GM18517 (cell line): ENCODE measurements at regions not wholly inside any gene's neighbourhood (a gene's known extent, or its start where the extent isn't known, plus 50 kb on each side); places are given as distances from the start of the nearest gene placed in this dataset.

Experiments used
- ATAC-seq: cut with Tn5 transposase; IDR thresholded peaks from one replicate; pipeline ENCODE4 v1.9.1; 2021; ENCODE audit warnings: mild to moderate bottlenecking, moderate library complexity; ENCODE audit not compliant: unreplicated experiment

- ATAC-seq, result no peak
Observed at GRCh38 chr12:61676520-61676919, 583.7 kb upstream of the USP15 start.

DNA sequence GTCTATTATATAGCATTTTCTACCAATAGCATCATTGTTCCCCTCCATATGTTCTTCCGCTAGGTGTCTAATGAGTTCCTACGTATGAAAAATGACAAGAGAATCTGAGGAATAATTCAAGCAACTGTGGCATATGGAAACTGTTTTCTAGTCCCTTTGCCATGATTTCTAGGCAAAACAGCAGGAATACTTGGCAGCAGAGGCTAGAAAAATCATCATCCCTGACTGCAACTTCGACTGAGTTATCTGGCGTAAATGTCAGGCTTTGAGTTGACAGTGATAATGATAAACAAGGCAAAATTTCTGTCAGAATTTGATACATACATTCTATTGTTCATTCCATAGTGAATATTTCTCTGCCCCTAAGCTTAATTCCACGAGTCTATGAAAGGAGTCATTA, 572.8 kb upstream of the USP15 start:
- ATAC-seq, result no peak

DNA sequence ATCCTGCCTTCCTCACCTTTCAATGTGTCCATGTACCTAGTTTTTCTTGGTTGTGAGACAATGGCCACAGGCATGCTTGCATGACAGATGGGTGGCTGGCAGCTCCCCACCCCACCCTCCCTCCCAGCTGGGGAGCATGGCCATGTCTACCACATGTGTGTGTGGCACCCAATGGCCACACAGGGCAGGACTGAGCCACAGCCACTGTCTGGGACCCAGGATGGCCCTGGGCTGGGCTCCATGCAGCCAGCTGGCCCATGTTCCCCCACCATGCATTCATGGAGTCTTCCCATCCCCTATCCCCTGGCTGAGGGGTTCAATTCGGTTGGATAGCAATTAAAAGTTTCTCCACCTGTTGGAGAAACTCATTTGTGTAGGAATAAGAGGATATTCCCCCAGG, 566.0 kb upstream of the USP15 start:
- no peak for ATAC-seq

- no peak for ATAC-seq
Observed at GRCh38 chr12:61701471-61701870, 558.7 kb upstream of the USP15 start.

GRCh38 chr12:61706783-61707182, 553.4 kb upstream of the USP15 start:
- no peak for ATAC-seq

- no peak for ATAC-seq
Observed at GRCh38 chr12:61713121-61713520, 547.1 kb upstream of the USP15 start.

GRCh38 chr12:61717986-61718385, 542.2 kb upstream of the USP15 start:
- no peak for ATAC-seq

GRCh38 chr12:61739925-61740324, 520.3 kb upstream of the USP15 start:
- ATAC-seq, result no peak

- no peak for ATAC-seq
Observed at GRCh38 chr12:61750604-61751003, 509.6 kb upstream of the USP15 start.

- no peak for ATAC-seq
Observed at GRCh38 chr12:61754214-61754613, 506.0 kb upstream of the USP15 start.

GRCh38 chr12:61757831-61758505, 502.2 kb upstream of the USP15 start:
- no peak for ATAC-seq

- no peak for ATAC-seq
Observed at GRCh38 chr12:61758661-61759060, 501.5 kb upstream of the USP15 start.

GRCh38 chr12:61765926-61766325, 494.3 kb upstream of the USP15 start:
- ATAC-seq, result no peak

DNA sequence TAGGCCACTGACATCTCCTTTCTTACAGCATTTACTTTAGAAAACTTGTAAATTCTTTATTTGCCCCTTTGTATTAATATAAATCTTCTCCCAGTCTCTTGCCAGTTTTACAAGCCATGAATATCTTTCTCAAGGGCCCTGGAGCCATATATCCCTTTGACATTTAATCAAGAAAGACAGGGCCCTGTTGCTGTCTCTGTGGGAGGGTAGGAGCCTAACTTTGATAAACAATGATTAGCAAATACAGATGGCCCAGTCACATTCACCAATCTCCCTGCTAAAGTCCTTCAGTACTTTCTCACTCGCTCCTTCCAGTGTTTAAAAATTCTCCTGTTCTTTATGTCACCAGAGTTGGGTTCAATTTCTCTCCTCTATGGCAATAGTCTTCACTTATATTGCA, 479.8 kb upstream of the USP15 start:
- no peak for ATAC-seq

GRCh38 chr12:61781021-61781581, 479.1 kb upstream of the USP15 start:
- no peak for ATAC-seq

GRCh38 chr12:61796846-61797245, 463.4 kb upstream of the USP15 start:
- no peak for ATAC-seq

DNA sequence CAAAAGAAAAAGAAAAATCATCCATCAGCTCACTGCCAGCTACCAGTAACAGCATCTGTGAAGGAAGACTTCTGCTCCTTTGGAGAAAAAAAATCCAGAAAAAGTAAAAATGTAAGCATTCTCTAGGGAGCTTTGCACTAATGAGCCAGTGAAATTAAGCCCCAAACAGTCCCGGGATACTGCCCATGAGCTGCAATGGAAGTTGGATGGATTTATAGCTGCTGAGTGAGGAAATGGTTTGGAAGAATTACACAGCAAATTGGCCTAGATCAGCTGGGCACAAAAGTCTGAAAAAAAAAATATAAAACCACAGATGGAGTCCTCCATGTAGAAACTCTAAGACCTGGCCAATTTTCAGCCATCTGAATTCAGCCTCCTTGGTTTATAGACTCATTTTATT, 462.9 kb upstream of the USP15 start:
- no peak for ATAC-seq

DNA sequence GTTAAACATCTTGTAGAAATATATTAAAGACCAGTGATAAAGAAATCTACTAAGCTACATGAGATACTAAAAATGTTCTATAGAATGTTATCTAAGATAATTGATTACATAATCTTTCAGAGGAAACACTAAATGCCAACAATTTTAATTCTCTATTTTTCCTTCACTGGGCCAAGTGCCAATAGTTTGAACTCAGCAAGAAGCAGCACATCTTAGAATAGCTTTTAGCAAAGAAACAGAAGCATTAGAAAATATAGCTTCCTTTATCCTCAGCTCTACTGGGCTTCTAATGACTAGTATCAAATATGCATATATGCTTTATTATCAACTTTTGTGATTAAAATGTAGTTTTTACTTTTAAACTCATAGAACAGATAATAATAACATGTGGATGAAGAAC, 461.4 kb upstream of the USP15 start:
- no peak for ATAC-seq

DNA sequence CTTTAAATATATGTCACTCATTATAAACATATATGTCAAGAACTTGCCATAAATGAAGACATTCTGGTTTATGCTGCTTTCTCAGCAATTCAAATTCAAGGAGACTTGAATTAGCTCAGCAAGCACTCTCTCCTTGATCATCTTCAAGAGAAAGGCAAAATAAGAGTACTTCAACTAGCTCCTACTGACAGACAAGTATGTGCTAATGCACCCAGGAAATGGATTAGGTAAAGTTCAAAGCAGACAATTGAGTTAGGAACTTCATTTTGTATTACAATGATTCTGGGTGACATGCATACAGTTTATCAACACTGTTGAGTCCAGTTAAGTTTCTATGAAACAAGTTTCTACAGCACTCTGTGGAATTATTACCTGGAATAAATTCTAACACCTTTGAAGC, 455.9 kb upstream of the USP15 start:
- no peak for ATAC-seq

GRCh38 chr12:61808856-61809255, 451.3 kb upstream of the USP15 start:
- no peak for ATAC-seq

DNA sequence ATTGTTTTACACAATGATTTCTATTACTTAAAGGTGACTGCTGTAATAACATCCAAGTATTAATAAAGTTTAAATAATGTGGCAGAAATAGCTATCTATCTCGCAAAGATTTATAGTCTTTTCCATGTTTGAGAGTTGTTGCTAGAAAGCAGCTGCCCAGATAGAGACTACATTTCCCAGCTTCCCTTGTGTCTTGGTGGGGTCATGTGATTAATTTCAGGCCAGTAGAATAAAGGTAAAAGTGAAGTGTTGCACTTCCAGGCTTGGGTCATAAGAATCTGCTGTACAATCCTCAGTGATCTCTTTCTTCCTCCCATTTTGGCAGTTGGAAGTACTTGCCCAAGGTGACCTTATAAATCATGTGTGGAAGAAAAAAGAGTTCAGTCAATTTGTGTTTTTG, 449.7 kb upstream of the USP15 start:
- ATAC-seq, result no peak

DNA sequence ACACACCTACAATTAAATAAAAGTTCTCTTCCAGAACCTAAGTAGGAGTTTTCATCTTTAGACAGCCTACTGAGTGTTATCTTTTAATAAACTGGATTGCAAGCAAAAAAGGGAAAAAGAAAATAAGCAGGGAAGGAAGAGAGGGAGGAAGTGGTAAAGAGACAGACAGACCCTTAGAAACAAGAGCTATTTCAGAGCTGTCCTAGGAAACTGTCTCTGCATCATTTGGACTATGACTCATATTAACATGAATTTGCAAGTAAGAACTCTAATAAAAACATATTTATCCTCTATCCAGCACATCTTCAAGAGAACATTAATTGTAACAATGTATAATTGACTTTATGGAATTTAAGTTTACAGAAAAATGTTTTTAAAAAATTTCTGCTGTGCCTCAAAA, 438.8 kb upstream of the USP15 start:
- ATAC-seq, result no peak

DNA sequence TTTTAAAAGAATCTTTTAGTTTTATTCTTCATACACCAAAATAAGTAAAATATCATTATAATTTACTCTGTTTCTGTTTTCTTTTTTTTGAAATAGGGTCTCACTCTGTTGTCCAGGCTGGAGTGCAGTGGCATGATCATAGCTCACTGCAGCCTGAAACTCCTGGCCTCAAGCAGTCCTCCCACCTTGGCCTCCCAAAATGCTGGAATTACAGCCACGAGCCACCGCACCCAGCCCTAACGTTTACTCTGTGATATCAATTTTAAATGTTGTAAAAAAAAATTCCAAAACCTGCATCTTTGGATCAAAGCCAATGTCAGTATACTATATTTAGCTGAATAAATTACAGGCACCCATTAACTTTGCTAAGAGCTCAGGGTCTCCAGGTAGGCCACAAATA, 437.1 kb upstream of the USP15 start:
- ATAC-seq, result no peak
